Gastroesophageal sphincter (tissue), 3 donors: ENCODE measurements at regions not wholly inside any gene's neighbourhood (a gene's known extent, or its start where the extent isn't known, plus 50 kb on each side); places are given as distances from the start of the nearest gene placed in this dataset.
A peak's percentile ranks its signal among the peaks of the same experiment; 100 is the strongest.

Experiments
- POLR2A ChIP-seq, 2 donors: fragments of 450-650 bp; IDR thresholded peaks; one replicate each; pipeline ENCODE4 v1.6.1; 2017; ENCODE audit warnings: antibody characterized with exemption in 2 of 2, mild to moderate bottlenecking in 2 of 2, moderate library complexity in 1 of 2
- TF ChIP-seq, protein P1 (sequence below), 4 experiments: fragments of 200-600 bp in 2 of 4; fragments of 450-650 bp in 2 of 4; sonication (generic) in 1 of 4; IDR thresholded peaks; one replicate each; pipeline ENCODE4 v1.5.1; 2017 to 2019; ENCODE audit warnings: antibody characterized with exemption in 4 of 4, mild to moderate bottlenecking in 2 of 4, moderate library complexity in 2 of 4

DNA sequence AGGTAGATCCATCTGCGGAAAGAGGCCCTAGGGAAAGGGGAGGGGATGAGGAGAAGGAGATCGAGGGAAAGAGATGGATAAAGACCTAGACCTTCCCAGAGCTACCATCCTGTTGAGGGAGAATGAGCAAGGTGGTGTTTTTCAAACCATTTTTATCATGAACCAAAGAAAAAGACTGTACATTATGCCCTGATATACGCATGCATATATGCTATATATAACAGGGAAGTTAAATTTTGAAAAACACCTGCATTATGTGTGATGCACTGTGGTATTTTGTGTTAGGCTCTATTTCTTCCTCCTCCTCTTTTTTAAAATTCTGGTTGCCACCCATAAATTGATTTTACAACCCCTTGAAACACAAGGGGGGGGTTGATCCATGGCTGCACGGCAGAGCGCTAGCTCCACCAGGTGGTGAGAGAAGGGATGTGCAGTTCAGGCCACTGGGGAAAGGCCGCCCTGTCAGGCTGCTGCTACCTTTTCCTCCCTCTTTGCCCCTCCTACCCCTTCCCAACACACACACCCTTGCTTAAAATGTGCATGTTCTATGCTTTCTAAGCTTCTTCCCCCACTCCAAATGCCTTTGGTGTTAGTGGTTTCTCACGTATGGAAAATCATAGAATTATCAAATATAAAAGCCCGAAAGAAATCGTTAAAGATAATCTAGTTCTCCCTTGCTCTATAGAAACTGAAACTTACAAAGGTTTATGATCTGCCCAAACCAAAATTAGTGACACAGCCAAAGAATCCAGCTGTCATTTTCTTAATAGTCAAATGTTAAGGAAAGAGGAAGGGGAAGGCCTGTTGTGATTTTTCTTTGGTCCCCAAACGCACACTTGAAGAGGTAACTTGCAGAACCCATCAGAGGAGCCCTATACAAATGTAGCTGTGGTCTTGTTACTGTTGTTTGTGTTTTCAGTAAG is 262.0 kb upstream of the UMPS start:
- TF ChIP-seq, protein P1, sequence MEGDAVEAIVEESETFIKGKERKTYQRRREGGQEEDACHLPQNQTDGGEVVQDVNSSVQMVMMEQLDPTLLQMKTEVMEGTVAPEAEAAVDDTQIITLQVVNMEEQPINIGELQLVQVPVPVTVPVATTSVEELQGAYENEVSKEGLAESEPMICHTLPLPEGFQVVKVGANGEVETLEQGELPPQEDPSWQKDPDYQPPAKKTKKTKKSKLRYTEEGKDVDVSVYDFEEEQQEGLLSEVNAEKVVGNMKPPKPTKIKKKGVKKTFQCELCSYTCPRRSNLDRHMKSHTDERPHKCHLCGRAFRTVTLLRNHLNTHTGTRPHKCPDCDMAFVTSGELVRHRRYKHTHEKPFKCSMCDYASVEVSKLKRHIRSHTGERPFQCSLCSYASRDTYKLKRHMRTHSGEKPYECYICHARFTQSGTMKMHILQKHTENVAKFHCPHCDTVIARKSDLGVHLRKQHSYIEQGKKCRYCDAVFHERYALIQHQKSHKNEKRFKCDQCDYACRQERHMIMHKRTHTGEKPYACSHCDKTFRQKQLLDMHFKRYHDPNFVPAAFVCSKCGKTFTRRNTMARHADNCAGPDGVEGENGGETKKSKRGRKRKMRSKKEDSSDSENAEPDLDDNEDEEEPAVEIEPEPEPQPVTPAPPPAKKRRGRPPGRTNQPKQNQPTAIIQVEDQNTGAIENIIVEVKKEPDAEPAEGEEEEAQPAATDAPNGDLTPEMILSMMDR (IDR thresholded peaks at IDR 0.05), result peak; percentile 83 to 93 (median 88)
- no peak for TF ChIP-seq POLR2A (IDR thresholded peaks at IDR 0.05)
